ENCODE measurements at regions not wholly inside any gene's neighbourhood (a gene's known extent, or its start where the extent isn't known, plus 50 kb on each side); places are given as distances from the start of the nearest gene placed in this dataset.

- ChIA-PET POLR2A (no interaction called here), CTCF (no interaction called here)
- H3K27me3 ChIP-seq (replicated peaks in 2 of 5; ENCODE audit: control insufficient read depth in 4 of 5, insufficient read depth in 5 of 5, low read length in 4 of 5), result peaks cover 0 to 12% (median 0%) of the 10 kb centered on the region in 5 experiments
- H3K27ac ChIP-seq (ENCODE audit: insufficient read depth in 1 of 2, low read depth in 1 of 2, low read length in 2 of 2, poor library complexity in 1 of 2, severe bottlenecking in 2 of 2), result no peak overlapping the region
- no peaks in the 10 kb centered on the region for H3K4me1 ChIP-seq (ENCODE audit: control extremely low read depth in 1 of 4, control insufficient read depth in 4 of 4, insufficient read depth in 4 of 4, low read length in 3 of 4)
- DNase-seq, result no peak
- no CpG with 5 or more reads among the region's 4 CpGs for WGBS (ENCODE audit: insufficient coverage)
- H3K9me3 ChIP-seq (ENCODE audit: control extremely low read depth in 1 of 5, control insufficient read depth in 4 of 5, insufficient read depth in 2 of 5, low read depth in 1 of 5, low read length in 4 of 5), result no peaks in the 10 kb centered on the region
- H3K36me3 ChIP-seq (ENCODE audit: control insufficient read depth in 4 of 4, insufficient read depth in 4 of 4, low read length in 3 of 4), result no peaks in the 10 kb centered on the region
- H3K4me3 ChIP-seq (ENCODE audit: control insufficient read depth in 1 of 7, extremely low read depth in 1 of 7, insufficient read depth in 4 of 7, low read depth in 2 of 7, low read length in 6 of 7), result no peak overlapping the region
Observed at GRCh38 chr7:27472043-27472442, 190.6 kb downstream of the HIBADH start.
